Globus pallidus (tissue), 1 donor: ENCODE measurements at regions not wholly inside any gene's neighbourhood (a gene's known extent, or its start where the extent isn't known, plus 50 kb on each side); places are given as distances from the start of the nearest gene placed in this dataset.

ENCODE experiments used
- DNase-seq: peaks from one replicate; pipeline ENCODE4 v3.0.0-alpha.2; 2015; ENCODE audit warnings: low spot score

- DNase-seq: no peak
Observed at GRCh38 chr6:95780037-95780436, 202.7 kb downstream of the MANEA start.

- no peak for DNase-seq
Observed at GRCh38 chr6:95784019-95784418, 206.7 kb downstream of the MANEA start.

- DNase-seq: no peak
Observed at GRCh38 chr6:95784869-95785268, 207.5 kb downstream of the MANEA start.

- no peak for DNase-seq
Observed at GRCh38 chr6:95785785-95786184, 208.4 kb downstream of the MANEA start.

- DNase-seq: no peak
Observed at GRCh38 chr6:95786802-95787201, 209.5 kb downstream of the MANEA start.

- DNase-seq: no peak
Observed at GRCh38 chr6:95790787-95791186, 213.5 kb downstream of the MANEA start.

GRCh38 chr6:95794749-95795148, 217.4 kb downstream of the MANEA start:
- no peak for DNase-seq

GRCh38 chr6:95795927-95796326, 218.6 kb downstream of the MANEA start:
- no peak for DNase-seq

- DNase-seq: no peak
Observed at GRCh38 chr6:95797054-95797453, 218.7 kb upstream of the FUT9 start.

- no peak for DNase-seq
Observed at GRCh38 chr6:95802978-95803377, 212.8 kb upstream of the FUT9 start.

GRCh38 chr6:95803889-95804288, 211.9 kb upstream of the FUT9 start:
- no peak for DNase-seq

GRCh38 chr6:95804847-95805541, 210.8 kb upstream of the FUT9 start:
- no peak for DNase-seq

GRCh38 chr6:95805699-95806098, 210.1 kb upstream of the FUT9 start:
- DNase-seq: no peak

GRCh38 chr6:95815389-95816056, 200.3 kb upstream of the FUT9 start:
- DNase-seq: no peak

GRCh38 chr6:95819461-95819860, 196.3 kb upstream of the FUT9 start:
- no peak for DNase-seq

- no peak for DNase-seq
Observed at GRCh38 chr6:95819939-95820338, 195.8 kb upstream of the FUT9 start.

GRCh38 chr6:95830859-95831557, 184.8 kb upstream of the FUT9 start:
- DNase-seq: no peak

GRCh38 chr6:95837890-95838289, 177.9 kb upstream of the FUT9 start:
- no peak for DNase-seq

GRCh38 chr6:95841560-95841959, 174.2 kb upstream of the FUT9 start:
- DNase-seq: no peak

- no peak for DNase-seq
Observed at GRCh38 chr6:95846652-95847051, 169.1 kb upstream of the FUT9 start.

GRCh38 chr6:95847061-95847460, 168.7 kb upstream of the FUT9 start:
- DNase-seq: no peak

GRCh38 chr6:95848717-95849116, 167.1 kb upstream of the FUT9 start:
- DNase-seq: no peak

GRCh38 chr6:95856876-95857364, 158.9 kb upstream of the FUT9 start:
- DNase-seq: no peak
